ENCODE measurements at regions not wholly inside any gene's neighbourhood (a gene's known extent, or its start where the extent isn't known, plus 50 kb on each side); places are given as distances from the start of the nearest gene placed in this dataset.

DNA sequence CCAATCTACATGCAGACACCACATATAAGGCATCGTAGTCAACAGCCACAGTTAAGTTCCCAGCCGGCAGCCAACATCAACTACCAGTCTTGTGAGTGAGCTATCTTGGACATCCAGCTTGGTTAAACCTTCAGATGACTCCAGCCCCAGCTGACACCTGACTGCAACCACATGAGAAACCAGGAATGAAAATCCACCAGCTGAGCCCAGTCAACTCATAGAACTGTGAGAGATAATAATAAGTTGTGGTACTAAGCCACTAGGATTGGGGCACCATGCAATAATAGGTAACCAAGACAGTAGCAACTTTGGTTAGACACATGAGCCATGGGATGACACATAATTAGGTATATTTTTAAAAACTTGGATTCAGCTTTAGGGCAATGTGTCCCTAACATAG is 188.1 kb upstream of the BCOR start:
- no peaks in the 10 kb centered on the region for H3K27me3 ChIP-seq (ENCODE audit: control insufficient read depth in 1 of 2, insufficient read depth in 2 of 2, low read length in 2 of 2)
- no peaks in the 10 kb centered on the region for H3K36me3 ChIP-seq (replicated peaks in 1 of 2; ENCODE audit: control insufficient read depth in 1 of 2, insufficient read depth in 2 of 2, low read length in 2 of 2)
- POLR2A ChIA-PET = no interaction called here
- no CpG with 5 or more reads among the region's 2 CpGs for WGBS (ENCODE audit: low lambda C conversion rate)
- no peak overlapping the region for H3K27ac ChIP-seq (ENCODE audit: extremely low read length, insufficient read depth, low read length)
- intact Hi-C loops (cut with micrococcal nuclease; ENCODE audit: unreplicated experiment) (no loop called here), in situ Hi-C loops (cut with HindIII; ENCODE audit: extremely low pct_ligation_motif_present, low pct_unique_long_range_greater_than_20kb) (no loop called here)
- no peaks in the 10 kb centered on the region; the same call in 1 of the 2 replicates for H3K9me3 ChIP-seq (ENCODE audit: low read length)
- H4K20me1 ChIP-seq (ENCODE audit: insufficient read depth, low read length) = no peaks in the 10 kb centered on the region
- no peaks in the 10 kb centered on the region for H3K4me1 ChIP-seq (ENCODE audit: insufficient read depth, low read length)
- ATAC-seq = no peak
- H3K4me3 ChIP-seq (replicated peaks in 1 of 3; ENCODE audit: insufficient read depth in 1 of 3, low read depth in 2 of 3, low read length in 3 of 3) = no peak overlapping the region
- BruUV-seq (replicated peaks) = no TSS peak
- DNase-seq (ENCODE audit: low spot score) = no peak
- no peak for FAIRE-seq
- TF ChIP-seq TP53 (CRISPR knock-in tag; conservative IDR thresholded peaks at IDR 0.05) = no peak
- TF ChIP-seq ZNF556 (CRISPR knock-in tag; IDR thresholded peaks at IDR 0.05; ENCODE audit: borderline replicate concordance) = no peak
- TF ChIP-seq, protein P1, sequence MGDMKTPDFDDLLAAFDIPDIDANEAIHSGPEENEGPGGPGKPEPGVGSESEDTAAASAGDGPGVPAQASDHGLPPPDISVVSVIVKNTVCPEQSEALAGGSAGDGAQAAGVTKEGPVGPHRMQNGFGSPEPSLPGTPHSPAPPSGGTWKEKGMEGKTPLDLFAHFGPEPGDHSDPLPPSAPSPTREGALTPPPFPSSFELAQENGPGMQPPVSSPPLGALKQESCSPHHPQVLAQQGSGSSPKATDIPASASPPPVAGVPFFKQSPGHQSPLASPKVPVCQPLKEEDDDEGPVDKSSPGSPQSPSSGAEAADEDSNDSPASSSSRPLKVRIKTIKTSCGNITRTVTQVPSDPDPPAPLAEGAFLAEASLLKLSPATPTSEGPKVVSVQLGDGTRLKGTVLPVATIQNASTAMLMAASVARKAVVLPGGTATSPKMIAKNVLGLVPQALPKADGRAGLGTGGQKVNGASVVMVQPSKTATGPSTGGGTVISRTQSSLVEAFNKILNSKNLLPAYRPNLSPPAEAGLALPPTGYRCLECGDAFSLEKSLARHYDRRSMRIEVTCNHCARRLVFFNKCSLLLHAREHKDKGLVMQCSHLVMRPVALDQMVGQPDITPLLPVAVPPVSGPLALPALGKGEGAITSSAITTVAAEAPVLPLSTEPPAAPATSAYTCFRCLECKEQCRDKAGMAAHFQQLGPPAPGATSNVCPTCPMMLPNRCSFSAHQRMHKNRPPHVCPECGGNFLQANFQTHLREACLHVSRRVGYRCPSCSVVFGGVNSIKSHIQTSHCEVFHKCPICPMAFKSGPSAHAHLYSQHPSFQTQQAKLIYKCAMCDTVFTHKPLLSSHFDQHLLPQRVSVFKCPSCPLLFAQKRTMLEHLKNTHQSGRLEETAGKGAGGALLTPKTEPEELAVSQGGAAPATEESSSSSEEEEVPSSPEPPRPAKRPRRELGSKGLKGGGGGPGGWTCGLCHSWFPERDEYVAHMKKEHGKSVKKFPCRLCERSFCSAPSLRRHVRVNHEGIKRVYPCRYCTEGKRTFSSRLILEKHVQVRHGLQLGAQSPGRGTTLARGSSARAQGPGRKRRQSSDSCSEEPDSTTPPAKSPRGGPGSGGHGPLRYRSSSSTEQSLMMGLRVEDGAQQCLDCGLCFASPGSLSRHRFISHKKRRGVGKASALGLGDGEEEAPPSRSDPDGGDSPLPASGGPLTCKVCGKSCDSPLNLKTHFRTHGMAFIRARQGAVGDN (CRISPR knock-in tag; IDR thresholded peaks at IDR 0.05) = no peak
- TF ChIP-seq, protein P2, sequence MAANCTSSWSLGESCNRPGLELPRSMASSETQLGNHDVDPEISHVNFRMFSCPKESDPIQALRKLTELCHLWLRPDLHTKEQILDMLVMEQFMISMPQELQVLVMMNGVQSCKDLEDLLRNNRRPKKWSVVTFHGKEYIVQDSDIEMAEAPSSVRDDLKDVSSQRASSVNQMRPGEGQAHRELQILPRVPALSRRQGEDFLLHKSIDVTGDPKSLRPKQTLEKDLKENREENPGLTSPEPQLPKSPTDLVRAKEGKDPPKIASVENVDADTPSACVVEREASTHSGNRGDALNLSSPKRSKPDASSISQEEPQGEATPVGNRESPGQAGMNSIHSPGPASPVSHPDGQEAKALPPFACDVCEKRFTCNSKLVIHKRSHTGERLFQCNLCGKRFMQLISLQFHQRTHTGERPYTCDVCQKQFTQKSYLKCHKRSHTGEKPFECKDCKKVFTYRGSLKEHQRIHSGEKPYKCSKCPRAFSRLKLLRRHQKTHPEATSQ (CRISPR knock-in tag; IDR thresholded peaks at IDR 0.05; ENCODE audit: borderline replicate concordance) = no peak
- TF ChIP-seq ERF (CRISPR knock-in tag; IDR thresholded peaks at IDR 0.05) = no peak
- CTCF ChIA-PET (ENCODE audit: low intra/inter-chr PET ratio, low total read pairs) = no interaction called here
- H3K4me2 ChIP-seq (ENCODE audit: low read depth, low read length) = no peak overlapping the region
- H2AFZ ChIP-seq (ENCODE audit: low read length) = no peak overlapping the region
- no peak overlapping the region for H3K9ac ChIP-seq (ENCODE audit: insufficient read depth, low read depth, low read length)
- no peaks in the 10 kb centered on the region for H3K79me2 ChIP-seq (ENCODE audit: insufficient read depth, low read length)

Measured in HepG2 (cell line).